ENCODE measurements at regions not wholly inside any gene's neighbourhood (a gene's known extent, or its start where the extent isn't known, plus 50 kb on each side); places are given as distances from the start of the nearest gene placed in this dataset.
A peak's percentile ranks its signal among the peaks of the same experiment; 100 is the strongest.

GRCh38 chr21:16588433-16588860, 858.7 kb downstream of the USP25 start (continued):
- TF ChIP-seq ETS1 (IDR thresholded peaks at IDR 0.05) (no peak), STAT1 (IDR thresholded peaks at IDR 0.05; ENCODE audit: unreplicated experiment) (no peak), CREB1 (CRISPR knock-in tag; IDR thresholded peaks at IDR 0.05; ENCODE audit: low read depth) (no peak), POLR2AphosphoS5 (IDR thresholded peaks at IDR 0.05; ENCODE audit: low read depth) (no peak), ZNF331 (CRISPR knock-in tag; IDR thresholded peaks at IDR 0.05; ENCODE audit: low read depth) (no peak), ZNF114 (CRISPR knock-in tag; IDR thresholded peaks at IDR 0.05) (no peak)

GRCh38 chr21:16589006-16589898, 859.5 kb downstream of the USP25 start:
- Histone ChIP-seq H4K20me1 (replicated peaks; ENCODE audit: insufficient read depth) (no peaks in the 10 kb centered on the region), H3K4me1 (ENCODE audit: insufficient read depth) (peaks cover 11% of the 10 kb centered on the region), H3K4me3 (peak overlapping the region; percentile 50), H3K9me2 (ENCODE audit: insufficient read depth) (no peaks in the 10 kb centered on the region), H3K79me2 (replicated peaks; ENCODE audit: insufficient read depth) (no peaks in the 10 kb centered on the region), H3K4me2 (peak overlapping the region; percentile 76), H2AFZ (no peak overlapping the region), H3K36me3 (ENCODE audit: insufficient read depth) (no peaks in the 10 kb centered on the region), H3K27me3 (ENCODE audit: insufficient read depth) (no peaks in the 10 kb centered on the region), H3K27ac (ENCODE audit: low read depth) (no peak overlapping the region), H3F3A (replicated peaks; ENCODE audit: low read depth) (no peaks in the 10 kb centered on the region)
- Mint-ChIP-seq H3K4me3 (no peak overlapping the region), H3K9me3 (no peaks in the 10 kb centered on the region), H3K4me1 (peaks cover 7% of the 10 kb centered on the region; the same call in 2 of the 3 replicates), H3K36me3 (ENCODE audit: low read depth) (no peaks in the 10 kb centered on the region), H3K27me3 (ENCODE audit: insufficient read depth, low read depth, poor library complexity) (no peaks in the 10 kb centered on the region), H3K27ac (no peak overlapping the region)
- no peak for TF ChIP-seq EZH2 (IDR thresholded peaks at IDR 0.05; ENCODE audit: low read depth, unreplicated experiment)
- no peak for TF ChIP-seq NANOG (IDR thresholded peaks at IDR 0.05; ENCODE audit: borderline replicate concordance)
- no peak for TF ChIP-seq ZNF114 (CRISPR knock-in tag; IDR thresholded peaks at IDR 0.05)
- TF ChIP-seq ETS1 (IDR thresholded peaks at IDR 0.05): no peak
- TF ChIP-seq EZH2phosphoT487 (IDR thresholded peaks at IDR 0.05; ENCODE audit: unreplicated experiment): no peak
- TF ChIP-seq CREB1 (CRISPR knock-in tag; IDR thresholded peaks at IDR 0.05; ENCODE audit: low read depth): no peak
- TF ChIP-seq POLR2AphosphoS5 (IDR thresholded peaks at IDR 0.05; ENCODE audit: low read depth): no peak
- no peak for TF ChIP-seq ZNF331 (CRISPR knock-in tag; IDR thresholded peaks at IDR 0.05; ENCODE audit: low read depth)
- TF ChIP-seq REST (IDR thresholded peaks at IDR 0.05; ENCODE audit: unreplicated experiment): no peak
- TF ChIP-seq JUNB (IDR thresholded peaks at IDR 0.05; ENCODE audit: unreplicated experiment): no peak
- TF ChIP-seq STAT1 (IDR thresholded peaks at IDR 0.05; ENCODE audit: unreplicated experiment): no peak
- DNase-seq (ENCODE audit: low spot score): no peak
- no peak for ATAC-seq

Measured in GM23338 (cell line).